Fibroblast of villous mesenchyme (primary cell): ENCODE measurements at regions not wholly inside any gene's neighbourhood (a gene's known extent, or its start where the extent isn't known, plus 50 kb on each side); places are given as distances from the start of the nearest gene placed in this dataset.

Experiments
- DNase-seq: peaks from one replicate; pipeline ENCODE4 v3.0.0-alpha.2; 2010; ENCODE audit warnings: low read depth
- H3K4me3 ChIP-seq: 2 replicates; pipeline ENCODE4 v1.5.1; 2011; ENCODE audit warnings: low read depth, mild to moderate bottlenecking, low read length
- TF ChIP-seq, protein P1 (sequence below): IDR thresholded peaks from 2 replicates; pipeline ENCODE4 v1.5.1; 2012; ENCODE audit warnings: low read depth, mild to moderate bottlenecking, low read length; ENCODE audit not compliant: insufficient read depth

- H3K4me3 ChIP-seq, result no peak overlapping the region
- TF ChIP-seq, protein P1, sequence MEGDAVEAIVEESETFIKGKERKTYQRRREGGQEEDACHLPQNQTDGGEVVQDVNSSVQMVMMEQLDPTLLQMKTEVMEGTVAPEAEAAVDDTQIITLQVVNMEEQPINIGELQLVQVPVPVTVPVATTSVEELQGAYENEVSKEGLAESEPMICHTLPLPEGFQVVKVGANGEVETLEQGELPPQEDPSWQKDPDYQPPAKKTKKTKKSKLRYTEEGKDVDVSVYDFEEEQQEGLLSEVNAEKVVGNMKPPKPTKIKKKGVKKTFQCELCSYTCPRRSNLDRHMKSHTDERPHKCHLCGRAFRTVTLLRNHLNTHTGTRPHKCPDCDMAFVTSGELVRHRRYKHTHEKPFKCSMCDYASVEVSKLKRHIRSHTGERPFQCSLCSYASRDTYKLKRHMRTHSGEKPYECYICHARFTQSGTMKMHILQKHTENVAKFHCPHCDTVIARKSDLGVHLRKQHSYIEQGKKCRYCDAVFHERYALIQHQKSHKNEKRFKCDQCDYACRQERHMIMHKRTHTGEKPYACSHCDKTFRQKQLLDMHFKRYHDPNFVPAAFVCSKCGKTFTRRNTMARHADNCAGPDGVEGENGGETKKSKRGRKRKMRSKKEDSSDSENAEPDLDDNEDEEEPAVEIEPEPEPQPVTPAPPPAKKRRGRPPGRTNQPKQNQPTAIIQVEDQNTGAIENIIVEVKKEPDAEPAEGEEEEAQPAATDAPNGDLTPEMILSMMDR, result no peak
- no peak for DNase-seq
Measured at GRCh38 chr3:135364676-135365075, 569.6 kb downstream of the EPHB1 start.

- H3K4me3 ChIP-seq, result no peak overlapping the region
- no peak for DNase-seq
- TF ChIP-seq, protein P1, result no peak
Measured at GRCh38 chr3:135366816-135367215, 571.8 kb downstream of the EPHB1 start.

GRCh38 chr3:135368316-135368715 is 573.3 kb downstream of the EPHB1 start:
- no peak for DNase-seq
- H3K4me3 ChIP-seq, result no peak overlapping the region
- TF ChIP-seq, protein P1, result no peak

DNA sequence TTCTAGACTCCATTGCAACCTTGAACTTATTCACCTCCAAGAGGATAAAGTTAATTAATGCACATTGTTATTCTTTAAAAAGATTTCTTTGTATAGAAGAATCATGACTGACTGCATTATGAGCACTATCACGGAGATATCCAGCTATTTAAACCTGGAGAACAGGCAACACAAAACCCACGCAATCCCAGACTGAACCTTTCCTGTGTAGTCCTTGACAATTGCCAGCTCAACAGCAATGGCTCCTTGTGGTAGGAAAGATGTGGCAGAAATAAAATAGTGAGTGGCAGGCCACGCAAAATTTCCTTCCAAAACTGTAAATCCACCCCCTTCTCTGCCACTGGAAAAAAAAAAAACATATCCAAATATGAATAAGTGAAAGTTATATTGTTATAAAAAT is 573.7 kb downstream of the EPHB1 start:
- H3K4me3 ChIP-seq, result no peak overlapping the region
- DNase-seq, result no peak
- TF ChIP-seq, protein P1, result no peak

- TF ChIP-seq, protein P1, result no peak
- H3K4me3 ChIP-seq, result no peak overlapping the region
- DNase-seq, result no peak
Measured at GRCh38 chr3:135374571-135374970, 579.5 kb downstream of the EPHB1 start.

DNA sequence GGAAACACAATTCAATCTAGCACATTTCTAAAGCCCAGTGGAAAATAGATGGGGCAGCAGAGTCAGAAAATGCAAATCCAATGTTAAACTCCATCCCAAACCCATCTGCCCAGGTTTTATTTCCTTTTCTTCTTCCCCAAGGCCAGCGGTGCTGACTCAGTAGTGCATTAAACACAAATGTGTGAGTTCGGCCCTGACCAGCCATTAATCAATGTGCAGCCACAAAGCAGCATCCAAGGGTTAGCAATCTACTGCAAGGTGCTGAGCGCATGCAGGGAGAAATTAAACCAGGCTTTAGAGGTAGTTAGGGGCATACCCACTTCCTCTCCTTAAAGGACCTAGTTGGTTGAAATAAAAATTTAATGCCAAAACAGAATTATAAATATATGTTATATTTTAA is 583.3 kb upstream of the PPP2R3A start:
- no peak overlapping the region for H3K4me3 ChIP-seq
- TF ChIP-seq, protein P1, result no peak
- DNase-seq, result no peak

- TF ChIP-seq, protein P1, result no peak
- no peak for DNase-seq
- no peak overlapping the region for H3K4me3 ChIP-seq
Measured at GRCh38 chr3:135382621-135383020, 582.9 kb upstream of the PPP2R3A start.
